NCI-H2196 treated with DMSO at 0.1 percent for 48 hours (cell line): ENCODE measurements at regions not wholly inside any gene's neighbourhood (a gene's known extent, or its start where the extent isn't known, plus 50 kb on each side); places are given as distances from the start of the nearest gene placed in this dataset.

Experiments used
- DNase-seq: peaks from one replicate; lab custom pipeline; 2025; ENCODE audit not compliant: unreplicated experiment; lab: John Stamatoyannopoulos, UW

DNA sequence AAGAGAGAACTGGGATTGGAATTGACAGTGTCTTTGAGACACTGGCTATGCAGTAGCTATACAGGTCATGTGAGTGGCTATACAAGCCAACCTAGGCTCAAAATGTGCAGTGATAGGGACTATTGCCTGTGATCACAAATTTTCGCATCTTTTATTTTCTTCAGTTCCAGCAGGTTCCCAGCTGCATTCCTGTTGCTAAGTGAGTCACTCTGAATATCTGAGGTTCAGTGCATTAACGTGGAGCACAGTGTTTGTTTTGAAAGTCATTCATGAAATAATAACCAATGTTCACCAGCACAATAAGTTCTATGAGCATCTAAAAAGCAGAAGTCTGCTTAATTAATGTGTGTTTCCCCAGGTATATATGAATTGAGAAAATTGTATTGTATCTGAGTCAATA is 1236.0 kb upstream of the CELF2 start:
- no peak for DNase-seq

DNA sequence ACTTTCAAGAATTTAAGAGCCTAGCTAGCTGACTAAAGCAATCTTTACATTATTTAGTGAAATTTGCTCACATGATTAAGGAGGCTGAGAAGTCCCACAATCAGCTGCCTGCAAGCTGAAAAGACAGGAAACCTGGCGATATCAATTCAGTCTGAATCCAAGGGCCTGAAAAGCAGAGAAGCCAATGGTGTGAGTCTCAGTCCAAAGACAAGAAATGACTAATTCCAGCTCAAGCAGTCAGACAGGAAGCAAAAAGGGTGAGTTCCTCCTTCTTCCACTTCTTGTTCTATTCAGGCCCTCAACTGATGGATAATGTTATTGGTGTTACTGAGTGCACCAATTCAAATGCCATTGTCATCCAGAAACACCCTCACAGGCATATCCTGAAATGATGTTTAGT is 1231.6 kb upstream of the CELF2 start:
- no peak for DNase-seq

DNA sequence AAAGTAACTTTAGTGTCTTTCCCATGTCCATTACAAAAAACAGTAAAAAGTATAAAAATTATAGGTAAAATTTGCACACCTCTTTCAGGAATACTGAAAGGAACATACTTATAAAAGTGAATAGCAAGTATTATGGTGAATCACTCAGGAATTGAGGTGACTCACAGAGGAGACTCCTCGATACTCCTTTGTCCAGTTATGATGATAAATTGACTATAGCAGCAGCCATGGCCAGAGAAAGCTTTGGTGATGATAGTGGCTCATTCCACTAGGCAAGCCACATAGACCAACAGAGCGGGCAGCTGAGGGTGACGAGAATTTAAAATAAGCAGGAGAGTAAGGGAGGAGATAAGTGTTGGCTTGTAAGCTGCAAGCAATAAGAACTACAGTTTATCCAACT is 1231.1 kb upstream of the CELF2 start:
- no peak for DNase-seq

- DNase-seq = no peak
These were observed 1227.7 kb upstream of the CELF2 start for GRCh38 chr10:9789996-9790395.

DNA sequence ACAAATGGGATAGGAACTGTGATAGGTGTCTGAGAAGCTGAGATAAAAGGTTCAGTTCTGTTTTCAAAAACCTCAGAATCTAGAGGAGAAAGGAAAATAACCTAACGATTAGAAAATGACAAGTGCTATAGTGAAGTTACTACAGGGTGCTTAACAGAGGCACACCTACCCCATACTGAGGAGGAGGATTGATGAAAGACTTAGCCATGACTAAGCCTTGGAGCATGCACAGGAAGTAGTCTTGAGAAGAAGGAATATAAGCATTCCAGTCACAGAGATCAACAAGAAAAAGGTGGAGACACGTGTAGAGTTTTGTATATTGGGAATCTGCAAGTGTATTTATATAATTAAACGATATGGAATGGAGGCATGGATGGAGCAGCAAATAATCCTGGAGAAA is 1225.5 kb upstream of the CELF2 start:
- no peak for DNase-seq

DNA sequence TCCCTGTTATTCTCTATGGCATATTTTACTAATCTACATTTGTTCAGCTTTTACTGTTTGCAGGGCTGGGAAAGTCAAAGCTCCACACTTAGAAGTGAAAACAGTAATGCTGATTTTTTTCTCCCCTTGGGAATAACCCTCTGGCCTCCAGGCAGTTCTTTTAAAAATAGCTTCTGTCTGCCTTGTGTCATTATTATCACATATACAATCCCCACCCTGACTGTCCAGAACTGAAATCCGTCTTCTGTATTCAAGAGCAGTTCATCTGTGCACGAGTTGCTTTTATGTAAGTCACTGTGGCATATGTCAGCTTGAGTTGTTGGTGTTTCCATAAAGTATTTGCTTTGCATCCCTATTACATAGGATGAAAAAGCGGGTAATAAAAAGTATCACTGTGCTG is 1221.1 kb upstream of the CELF2 start:
- DNase-seq = no peak

DNA sequence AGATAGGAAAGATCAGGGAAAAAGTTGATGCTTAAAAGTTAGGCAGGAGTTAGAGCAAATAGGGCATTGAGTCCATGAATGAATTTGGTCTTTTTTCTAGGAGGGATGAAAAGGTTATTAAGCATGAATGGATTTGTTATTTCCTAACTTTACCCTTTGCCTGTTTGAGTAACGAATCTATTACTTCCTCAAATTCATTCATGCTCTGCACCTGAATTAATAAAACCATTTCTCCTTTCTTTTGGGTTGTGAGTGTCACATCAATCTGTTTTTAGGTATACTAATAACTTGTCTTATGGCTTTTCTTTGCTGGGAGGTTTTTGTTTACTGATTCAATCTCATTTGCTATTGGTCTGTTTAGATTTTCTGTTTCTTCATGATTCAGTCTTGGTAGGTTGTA is 1217.7 kb upstream of the CELF2 start:
- DNase-seq = no peak

DNA sequence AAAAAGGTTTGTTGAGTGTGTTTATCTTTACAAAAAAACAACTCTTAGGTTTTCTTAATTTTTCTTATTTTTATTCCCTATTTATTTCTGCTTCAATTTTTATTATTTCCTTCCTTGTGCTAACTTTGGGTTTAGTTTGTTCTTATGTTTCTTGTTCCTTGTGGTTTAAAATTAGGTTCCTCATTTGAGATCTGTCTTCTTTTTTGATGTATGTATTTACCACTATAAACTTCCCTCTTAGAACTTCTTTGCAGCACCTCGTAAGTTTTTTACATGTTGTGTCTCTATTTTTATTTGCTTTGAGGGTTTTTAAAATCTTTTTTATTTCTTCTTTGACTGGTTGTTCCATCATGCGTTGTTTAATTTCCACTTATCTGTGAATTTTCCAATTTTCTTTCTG is 1217.1 kb upstream of the CELF2 start:
- DNase-seq = no peak

GRCh38 chr10:9807846-9808245 is 1209.8 kb upstream of the CELF2 start:
- DNase-seq = no peak

DNA sequence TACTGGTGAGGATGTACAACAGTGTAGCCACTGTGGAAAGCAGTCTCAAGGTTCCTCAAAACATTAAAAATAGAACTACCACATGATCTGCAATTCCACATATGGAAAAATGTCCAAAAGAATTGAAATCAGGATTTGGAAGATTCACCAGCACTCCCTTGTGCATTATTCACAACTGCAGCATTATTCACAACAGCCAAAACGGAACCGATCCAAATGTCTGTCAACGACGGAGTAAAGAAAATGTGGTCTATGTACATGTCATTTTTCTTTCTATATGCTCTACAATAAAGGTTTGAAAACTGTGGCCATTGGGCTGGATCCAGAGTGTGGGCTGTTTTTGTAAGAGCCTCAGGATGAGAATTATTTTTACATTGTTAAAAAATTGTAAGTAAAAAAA is 1206.1 kb upstream of the CELF2 start:
- DNase-seq = no peak

GRCh38 chr10:9814285-9814864 is 1203.3 kb upstream of the CELF2 start:
- DNase-seq = no peak

DNA sequence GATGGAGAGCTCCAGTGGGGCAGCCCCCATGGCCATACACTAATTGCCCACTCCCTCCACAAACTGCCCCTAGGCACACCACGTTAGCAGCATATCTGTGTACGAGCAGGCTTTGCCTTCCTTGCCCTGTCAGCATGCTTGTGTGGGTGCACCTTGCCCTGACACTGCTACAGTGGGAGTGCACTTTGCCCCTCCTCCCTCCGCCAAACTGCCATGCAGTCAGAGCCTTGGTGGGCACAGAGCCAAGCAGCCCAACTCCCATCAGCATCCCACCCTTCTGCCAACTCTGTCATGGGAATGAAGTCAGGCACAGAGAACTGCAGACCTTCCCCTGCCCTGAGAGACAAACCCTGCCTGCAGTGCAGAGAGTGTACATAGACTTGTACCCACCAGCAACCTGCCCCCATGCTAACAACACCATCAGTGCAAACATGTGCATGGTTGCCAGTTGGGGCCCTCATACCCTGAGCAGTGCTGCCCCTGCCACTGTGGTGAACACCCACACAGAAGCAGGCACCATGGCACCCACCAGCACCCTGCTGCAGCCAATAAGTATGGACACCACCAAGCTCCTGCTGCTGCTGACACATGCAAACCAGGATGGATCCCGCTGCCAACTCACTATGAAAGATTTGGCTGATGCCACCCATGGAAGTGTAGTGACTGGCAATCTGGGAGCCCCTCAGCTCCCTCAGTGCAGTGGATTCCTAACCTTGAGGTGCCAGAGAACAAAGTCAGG is 1197.7 kb upstream of the CELF2 start:
- DNase-seq = no peak

- DNase-seq = no peak
These were observed 1194.3 kb upstream of the CELF2 start for GRCh38 chr10:9823268-9823930.

GRCh38 chr10:9824631-9825071 is 1193.0 kb upstream of the CELF2 start:
- DNase-seq = no peak

GRCh38 chr10:9825491-9826018 is 1192.1 kb upstream of the CELF2 start:
- DNase-seq = no peak

GRCh38 chr10:9828110-9828509 is 1189.6 kb upstream of the CELF2 start:
- DNase-seq = no peak

DNA sequence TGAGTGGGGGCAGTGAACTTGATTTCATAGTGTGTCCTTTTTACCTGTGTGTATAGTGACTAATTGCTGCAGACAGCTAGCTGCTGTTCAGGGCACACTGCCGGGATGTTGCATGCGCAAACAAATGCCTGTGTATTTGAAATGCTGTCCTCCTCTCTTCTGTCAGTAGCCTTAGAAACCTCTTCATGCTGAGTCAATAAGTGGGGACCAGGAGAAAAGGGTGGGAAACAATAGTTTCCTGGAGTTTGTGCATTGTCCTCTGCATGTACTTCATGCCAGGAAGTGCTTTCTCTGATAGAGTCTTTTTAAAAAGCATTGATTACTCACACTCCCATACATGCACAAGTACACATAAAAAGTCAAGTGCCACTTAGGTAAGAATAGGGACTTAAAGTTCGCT is 1183.7 kb upstream of the CELF2 start:
- DNase-seq = no peak

- DNase-seq = no peak
These were observed 1183.2 kb upstream of the CELF2 start for GRCh38 chr10:9834434-9834833.

DNA sequence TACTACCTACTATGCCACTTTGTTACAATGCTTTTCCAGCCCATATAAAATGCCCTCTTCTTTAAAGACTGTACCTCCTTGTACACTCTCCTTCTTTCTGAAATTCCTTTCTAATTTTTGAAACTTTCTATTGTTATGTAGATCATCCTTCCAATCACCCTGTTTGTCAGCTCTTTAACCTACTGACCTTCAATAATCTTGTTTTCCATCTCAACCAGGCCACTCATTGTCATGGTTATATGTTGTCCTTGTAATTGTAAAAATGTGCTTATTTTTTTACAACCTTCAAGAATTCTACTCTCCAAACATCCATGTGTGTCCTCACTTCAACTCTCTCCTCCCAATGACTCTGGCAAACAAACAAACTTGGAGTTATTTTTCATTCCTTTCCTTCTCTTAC is 1172.6 kb upstream of the CELF2 start:
- no peak for DNase-seq

GRCh38 chr10:9848278-9848677 is 1169.4 kb upstream of the CELF2 start:
- DNase-seq = no peak

- no peak for DNase-seq
These were observed 1168.7 kb upstream of the CELF2 start for GRCh38 chr10:9848981-9849380.

GRCh38 chr10:9850415-9850814 is 1167.3 kb upstream of the CELF2 start:
- no peak for DNase-seq
